ENCODE measurements at regions not wholly inside any gene's neighbourhood (a gene's known extent, or its start where the extent isn't known, plus 50 kb on each side); places are given as distances from the start of the nearest gene placed in this dataset.

DNA sequence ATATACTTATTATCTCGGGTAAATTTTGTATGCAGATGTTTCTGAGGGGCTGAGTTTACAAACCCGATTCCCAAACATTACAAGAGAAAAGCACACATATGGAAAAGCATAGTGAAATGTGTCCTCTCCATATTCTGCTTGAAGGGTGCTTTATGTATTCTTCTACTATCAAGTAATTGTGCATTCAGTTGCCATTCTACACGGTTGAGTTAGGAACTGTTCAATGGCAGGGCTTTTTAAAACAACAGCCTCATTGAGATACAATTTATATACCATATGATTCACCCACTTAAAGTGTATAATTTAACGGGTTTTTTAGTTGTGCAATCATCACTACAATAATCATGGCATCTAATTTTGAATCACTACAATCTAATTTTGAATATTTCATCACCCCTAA, 138.4 kb upstream of the DLGAP1 start:
- no peak overlapping the region for H3K27ac ChIP-seq (ENCODE audit: low read depth, low read length)
- H3K9ac ChIP-seq (ENCODE audit: low read depth, low read length), result no peak overlapping the region
- H3K4me3 ChIP-seq (ENCODE audit: low read depth, low read length), result no peak overlapping the region
- no peaks in the 10 kb centered on the region for H3K27me3 ChIP-seq (ENCODE audit: control insufficient read depth, insufficient read depth, low read length)
- H3K36me3 ChIP-seq (ENCODE audit: control insufficient read depth, insufficient read depth, low read length), result no peaks in the 10 kb centered on the region
- H3K9me3 ChIP-seq (ENCODE audit: control insufficient read depth, insufficient read depth, low read length), result no peaks in the 10 kb centered on the region
- H3K4me1 ChIP-seq (ENCODE audit: control insufficient read depth, insufficient read depth, low read length), result no peaks in the 10 kb centered on the region

DNA sequence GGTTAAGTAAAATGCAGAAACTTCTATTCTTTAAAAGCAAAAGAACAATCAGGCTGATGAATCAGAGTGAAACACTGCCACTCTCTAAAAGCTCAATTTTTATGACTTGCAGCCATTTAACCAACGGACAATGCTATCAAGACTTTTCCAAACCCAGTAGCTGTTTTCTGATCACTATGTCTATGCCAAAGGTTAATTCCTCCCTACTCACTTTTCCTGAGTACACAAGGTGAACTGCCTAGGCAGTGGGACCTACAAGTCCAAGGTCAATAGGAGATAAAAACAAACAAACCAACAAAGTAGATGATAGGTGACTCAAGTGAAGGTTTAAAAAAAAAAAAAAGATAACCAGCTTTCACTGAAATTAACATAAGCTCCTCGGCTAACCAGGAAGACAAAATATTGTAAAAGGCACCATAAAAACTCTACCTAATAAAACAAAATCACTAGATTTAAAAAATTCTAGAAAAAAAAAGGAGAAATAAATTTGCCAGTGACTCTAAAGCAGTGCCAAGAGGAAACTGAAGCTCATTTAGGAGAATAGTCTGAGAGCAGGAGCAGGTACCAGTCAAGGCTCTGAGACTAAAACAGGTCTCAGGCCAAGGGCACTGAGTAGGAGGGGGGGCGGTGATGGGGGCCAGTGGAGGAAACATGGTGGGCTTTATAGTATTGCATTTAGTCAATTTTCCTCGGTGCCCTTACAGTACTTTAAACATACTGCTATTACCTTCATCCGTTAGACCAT, 134.1 kb upstream of the DLGAP1 start:
- no peak overlapping the region for H3K9ac ChIP-seq (ENCODE audit: low read depth, low read length)
- no peaks in the 10 kb centered on the region for H3K27me3 ChIP-seq (ENCODE audit: control insufficient read depth, insufficient read depth, low read length)
- no peaks in the 10 kb centered on the region for H3K9me3 ChIP-seq (ENCODE audit: control insufficient read depth, insufficient read depth, low read length)
- peaks cover 5% of the 10 kb centered on the region; the same call in 1 of the 2 replicates for H3K4me1 ChIP-seq (ENCODE audit: control insufficient read depth, insufficient read depth, low read length)
- H3K36me3 ChIP-seq (ENCODE audit: control insufficient read depth, insufficient read depth, low read length), result no peaks in the 10 kb centered on the region
- H3K4me3 ChIP-seq (ENCODE audit: low read depth, low read length), result no peak overlapping the region
- H3K27ac ChIP-seq (ENCODE audit: low read depth, low read length), result no peak overlapping the region

DNA sequence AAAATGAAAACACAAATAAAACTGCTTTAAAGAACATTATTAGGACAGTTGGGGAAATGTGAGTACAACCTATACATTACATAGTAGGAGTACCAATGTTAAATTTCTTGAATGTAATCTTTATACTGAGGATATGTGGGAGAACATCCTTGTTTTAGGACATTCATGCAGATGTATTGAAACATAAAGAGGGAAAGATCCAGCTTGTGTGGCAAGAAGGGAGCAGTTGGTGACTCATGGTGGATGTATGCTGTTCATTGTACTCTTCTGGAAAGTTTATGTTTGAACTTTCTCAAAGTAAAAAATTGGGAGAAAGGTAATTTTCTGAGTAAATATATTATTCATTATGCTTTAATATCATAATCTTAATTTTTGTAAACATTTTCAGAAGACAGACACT, 132.1 kb upstream of the DLGAP1 start:
- H3K4me3 ChIP-seq (ENCODE audit: low read depth, low read length), result no peak overlapping the region
- peaks cover 6% of the 10 kb centered on the region; the same call in 1 of the 2 replicates for H3K4me1 ChIP-seq (ENCODE audit: control insufficient read depth, insufficient read depth, low read length)
- no peaks in the 10 kb centered on the region for H3K36me3 ChIP-seq (ENCODE audit: control insufficient read depth, insufficient read depth, low read length)
- no peaks in the 10 kb centered on the region for H3K9me3 ChIP-seq (ENCODE audit: control insufficient read depth, insufficient read depth, low read length)
- no peak overlapping the region for H3K27ac ChIP-seq (ENCODE audit: low read depth, low read length)
- H3K9ac ChIP-seq (ENCODE audit: low read depth, low read length), result no peak overlapping the region
- H3K27me3 ChIP-seq (ENCODE audit: control insufficient read depth, insufficient read depth, low read length), result no peaks in the 10 kb centered on the region

DNA sequence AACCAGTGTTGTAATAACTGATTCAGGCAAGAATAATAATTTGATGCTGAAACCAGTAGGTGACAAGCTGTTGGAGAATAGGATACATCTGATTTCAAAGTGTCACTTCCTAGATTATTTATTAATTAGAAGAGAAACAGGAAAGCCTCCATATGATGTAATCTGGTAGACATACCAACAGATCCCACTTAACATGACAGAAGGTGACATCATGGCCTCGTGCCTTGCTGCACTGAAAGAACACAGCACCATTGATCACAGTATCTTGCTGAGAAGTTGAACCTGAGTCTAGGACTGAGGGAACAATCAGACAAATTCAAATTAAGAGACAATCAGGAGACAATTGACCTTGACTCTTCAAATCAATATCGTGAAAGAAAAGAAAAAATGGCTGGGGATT, 131.6 kb upstream of the DLGAP1 start:
- H3K4me1 ChIP-seq (ENCODE audit: control insufficient read depth, insufficient read depth, low read length), result peaks cover 10% of the 10 kb centered on the region; the same call in 1 of the 2 replicates
- no peak overlapping the region for H3K27ac ChIP-seq (ENCODE audit: low read depth, low read length)
- H3K27me3 ChIP-seq (ENCODE audit: control insufficient read depth, insufficient read depth, low read length), result no peaks in the 10 kb centered on the region
- H3K9me3 ChIP-seq (ENCODE audit: control insufficient read depth, insufficient read depth, low read length), result no peaks in the 10 kb centered on the region
- H3K36me3 ChIP-seq (ENCODE audit: control insufficient read depth, insufficient read depth, low read length), result no peaks in the 10 kb centered on the region
- H3K9ac ChIP-seq (ENCODE audit: low read depth, low read length), result no peak overlapping the region
- H3K4me3 ChIP-seq (ENCODE audit: low read depth, low read length), result no peak overlapping the region

DNA sequence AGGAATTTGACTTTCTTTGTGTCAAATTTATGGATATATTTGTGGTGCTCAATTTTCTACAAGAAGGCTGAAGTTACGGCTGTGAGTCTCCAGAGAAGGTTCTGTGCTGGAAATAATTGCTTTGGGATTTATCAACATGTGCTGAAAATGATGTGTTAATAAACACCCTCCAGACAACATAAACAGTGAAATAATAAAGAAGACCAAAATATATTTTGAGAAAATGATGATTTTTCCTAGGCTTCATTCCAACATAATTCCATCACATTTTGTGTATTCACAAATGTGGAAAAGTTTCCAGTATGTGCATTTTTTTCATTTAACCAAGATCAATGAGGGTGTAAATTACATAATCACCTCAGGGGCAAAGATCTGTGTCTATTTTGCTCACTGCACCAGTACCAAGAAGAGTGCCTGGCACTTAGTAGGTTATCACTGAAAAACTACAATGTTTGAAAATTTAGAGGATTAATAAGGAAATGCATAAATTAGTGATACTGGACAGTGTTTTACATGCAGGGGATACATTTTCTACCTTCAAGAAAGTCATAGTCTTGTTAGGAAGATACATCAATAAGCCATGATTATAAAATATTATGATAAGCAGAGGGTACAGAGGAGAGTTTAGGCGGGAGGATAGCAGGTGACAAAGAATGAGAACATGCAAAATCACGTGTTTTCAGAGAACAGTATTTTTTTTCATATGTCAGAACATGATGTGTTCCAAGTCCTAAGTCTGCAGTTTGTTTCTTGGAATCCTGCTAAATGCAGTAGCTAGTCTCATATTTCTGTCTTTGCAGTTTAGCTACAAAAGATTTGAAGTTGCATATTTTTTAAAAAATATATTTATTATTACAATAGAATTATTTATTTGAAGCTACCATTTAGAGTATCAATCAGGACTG, 127.6 kb upstream of the DLGAP1 start:
- Histone ChIP-seq H3K9ac (ENCODE audit: low read depth, low read length) (no peak overlapping the region), H3K36me3 (ENCODE audit: control insufficient read depth, insufficient read depth, low read length) (no peaks in the 10 kb centered on the region), H3K4me1 (ENCODE audit: control insufficient read depth, insufficient read depth, low read length) (peaks cover 10% of the 10 kb centered on the region; the same call in 1 of the 2 replicates), H3K27ac (ENCODE audit: low read depth, low read length) (no peak overlapping the region), H3K27me3 (ENCODE audit: control insufficient read depth, insufficient read depth, low read length) (no peaks in the 10 kb centered on the region), H3K9me3 (ENCODE audit: control insufficient read depth, insufficient read depth, low read length) (no peaks in the 10 kb centered on the region), H3K4me3 (ENCODE audit: low read depth, low read length) (no peak overlapping the region)

DNA sequence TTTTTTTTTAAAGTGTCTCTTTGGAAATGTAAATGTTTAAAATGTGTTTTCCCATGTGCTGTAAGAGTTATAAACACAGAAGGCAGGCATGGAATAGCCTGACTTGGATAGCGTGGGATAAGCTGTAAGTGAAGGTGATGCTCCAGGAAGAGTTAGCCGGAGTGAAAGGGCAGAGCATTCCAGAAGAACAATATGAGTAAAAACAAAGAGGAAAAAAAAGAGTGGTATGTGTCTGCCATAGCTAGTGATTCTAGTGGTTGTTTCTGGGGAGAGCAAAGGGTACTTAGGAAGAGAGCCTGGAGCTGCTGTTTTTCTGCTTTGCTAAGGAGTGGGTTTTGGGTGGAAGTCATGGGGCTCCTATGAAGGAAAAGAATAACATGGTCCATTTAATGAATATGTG, 126.9 kb upstream of the DLGAP1 start:
- Histone ChIP-seq H3K9ac (ENCODE audit: low read depth, low read length) (no peak overlapping the region), H3K27me3 (ENCODE audit: control insufficient read depth, insufficient read depth, low read length) (no peaks in the 10 kb centered on the region), H3K27ac (ENCODE audit: low read depth, low read length) (no peak overlapping the region), H3K36me3 (ENCODE audit: control insufficient read depth, insufficient read depth, low read length) (no peaks in the 10 kb centered on the region), H3K9me3 (ENCODE audit: control insufficient read depth, insufficient read depth, low read length) (no peaks in the 10 kb centered on the region), H3K4me3 (ENCODE audit: low read depth, low read length) (no peak overlapping the region), H3K4me1 (ENCODE audit: control insufficient read depth, insufficient read depth, low read length) (peaks cover 8% of the 10 kb centered on the region; the same call in 1 of the 2 replicates)

DNA sequence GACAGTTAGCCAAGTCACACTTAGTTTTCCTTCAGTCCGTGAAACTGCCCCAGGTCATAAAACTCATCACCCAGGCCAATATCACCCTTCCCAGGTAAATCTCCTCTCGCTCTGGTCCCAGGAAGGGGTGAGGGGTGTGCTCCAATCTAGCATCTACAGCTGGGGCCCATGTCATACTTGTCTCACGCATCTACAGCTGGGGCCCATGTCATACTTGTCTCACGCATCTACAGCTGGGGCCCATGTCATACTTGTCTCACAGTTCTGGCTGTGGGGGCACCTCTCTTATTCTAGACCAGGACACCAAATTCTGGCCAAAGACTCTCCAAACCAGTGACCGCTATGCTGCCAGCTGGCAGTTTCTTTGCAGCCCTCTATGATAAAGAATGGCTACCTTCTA, 123.3 kb upstream of the DLGAP1 start:
- H3K4me3 ChIP-seq (ENCODE audit: low read depth, low read length), result no peak overlapping the region
- H3K27ac ChIP-seq (ENCODE audit: low read depth, low read length), result no peak overlapping the region
- H3K27me3 ChIP-seq (ENCODE audit: control insufficient read depth, insufficient read depth, low read length), result no peaks in the 10 kb centered on the region
- no peaks in the 10 kb centered on the region for H3K36me3 ChIP-seq (ENCODE audit: control insufficient read depth, insufficient read depth, low read length)
- no peak overlapping the region for H3K9ac ChIP-seq (ENCODE audit: low read depth, low read length)
- peaks cover 21% of the 10 kb centered on the region for H3K9me3 ChIP-seq (ENCODE audit: control insufficient read depth, insufficient read depth, low read length)
- H3K4me1 ChIP-seq (ENCODE audit: control insufficient read depth, insufficient read depth, low read length), result peaks cover 5% of the 10 kb centered on the region; the same call in 1 of the 2 replicates

DNA sequence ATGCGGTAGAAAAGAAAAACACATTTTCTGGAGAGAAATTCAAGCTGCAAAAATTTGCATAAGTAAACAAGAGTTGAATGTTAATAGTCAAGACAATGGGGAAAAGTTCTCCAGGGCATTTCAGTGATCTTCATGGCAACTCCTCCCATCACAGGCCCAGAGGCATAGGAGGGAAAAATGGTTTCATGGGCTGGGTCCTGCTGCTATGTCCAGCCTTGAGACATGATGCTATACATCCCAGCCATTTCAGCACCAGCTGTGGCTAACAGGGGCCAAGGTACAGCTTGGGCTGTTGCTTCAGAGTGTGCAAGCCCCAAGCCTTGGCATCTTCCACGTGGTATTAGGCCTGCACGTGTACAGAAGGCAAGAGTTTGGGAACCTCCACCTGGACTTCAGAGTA, 118.6 kb upstream of the DLGAP1 start:
- H3K27me3 ChIP-seq (ENCODE audit: control insufficient read depth, insufficient read depth, low read length), result no peaks in the 10 kb centered on the region
- H3K9ac ChIP-seq (ENCODE audit: low read depth, low read length), result no peak overlapping the region
- no peak overlapping the region for H3K4me3 ChIP-seq (ENCODE audit: low read depth, low read length)
- peaks cover 21% of the 10 kb centered on the region for H3K9me3 ChIP-seq (ENCODE audit: control insufficient read depth, insufficient read depth, low read length)
- no peaks in the 10 kb centered on the region for H3K36me3 ChIP-seq (ENCODE audit: control insufficient read depth, insufficient read depth, low read length)
- H3K27ac ChIP-seq (ENCODE audit: low read depth, low read length), result no peak overlapping the region
- H3K4me1 ChIP-seq (ENCODE audit: control insufficient read depth, insufficient read depth, low read length), result no peaks in the 10 kb centered on the region

DNA sequence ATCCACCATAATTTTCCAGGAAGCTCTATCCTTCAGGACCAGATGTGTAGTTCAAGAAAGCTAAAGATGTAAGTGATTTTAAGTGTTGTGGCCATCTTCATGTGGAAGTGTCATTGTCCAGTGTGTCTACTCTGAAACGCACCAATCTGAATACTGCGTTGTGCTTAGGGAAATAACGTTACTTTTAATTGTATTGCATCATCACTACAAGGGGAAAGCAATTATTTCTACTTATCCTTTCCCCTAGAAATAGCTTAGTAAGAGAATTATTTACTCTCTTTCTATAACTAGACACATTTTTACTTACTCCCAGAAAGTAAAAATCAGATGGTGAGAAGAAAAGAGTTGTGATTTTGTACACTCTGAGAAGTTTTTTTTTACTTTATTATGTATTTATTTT, 102.4 kb upstream of the DLGAP1 start:
- Histone ChIP-seq H3K9me3 (ENCODE audit: control insufficient read depth, insufficient read depth, low read length) (no peaks in the 10 kb centered on the region), H3K27me3 (ENCODE audit: control insufficient read depth, insufficient read depth, low read length) (no peaks in the 10 kb centered on the region), H3K36me3 (ENCODE audit: control insufficient read depth, insufficient read depth, low read length) (no peaks in the 10 kb centered on the region), H3K27ac (ENCODE audit: low read depth, low read length) (no peak overlapping the region), H3K9ac (ENCODE audit: low read depth, low read length) (no peak overlapping the region), H3K4me1 (ENCODE audit: control insufficient read depth, insufficient read depth, low read length) (no peaks in the 10 kb centered on the region), H3K4me3 (ENCODE audit: low read depth, low read length) (no peak overlapping the region)

DNA sequence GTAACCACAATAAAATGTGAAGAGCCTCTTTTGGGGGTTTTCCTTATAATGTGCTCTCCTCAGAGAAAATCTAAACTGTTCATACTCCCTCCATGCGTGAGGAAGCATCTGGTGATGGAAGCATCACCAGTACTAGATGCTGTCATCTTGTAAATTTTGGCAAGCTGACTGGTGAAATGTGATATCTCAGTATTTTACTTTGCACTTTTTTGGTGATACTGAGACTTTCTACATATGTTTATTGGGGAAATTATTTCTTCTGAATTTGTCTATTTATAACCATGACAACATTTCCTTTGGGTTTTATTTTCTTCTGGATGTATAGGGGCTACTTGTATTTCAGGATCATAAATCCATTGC, 95.9 kb upstream of the DLGAP1 start:
- no peaks in the 10 kb centered on the region for H3K27me3 ChIP-seq (ENCODE audit: control insufficient read depth, insufficient read depth, low read length)
- H3K9me3 ChIP-seq (ENCODE audit: control insufficient read depth, insufficient read depth, low read length), result no peaks in the 10 kb centered on the region
- no peak overlapping the region for H3K9ac ChIP-seq (ENCODE audit: low read depth, low read length)
- no peaks in the 10 kb centered on the region for H3K4me1 ChIP-seq (ENCODE audit: control insufficient read depth, insufficient read depth, low read length)
- no peak overlapping the region for H3K4me3 ChIP-seq (ENCODE audit: low read depth, low read length)
- H3K36me3 ChIP-seq (ENCODE audit: control insufficient read depth, insufficient read depth, low read length), result no peaks in the 10 kb centered on the region
- H3K27ac ChIP-seq (ENCODE audit: low read depth, low read length), result no peak overlapping the region
